ENCODE measurements at regions not wholly inside any gene's neighbourhood (a gene's known extent, or its start where the extent isn't known, plus 50 kb on each side); places are given as distances from the start of the nearest gene placed in this dataset.
"Not testable (repeated sequence)": the region's sequence is repeated elsewhere in the genome, so short reads cannot be mapped to it uniquely, and the experiment has no call there.

DNA sequence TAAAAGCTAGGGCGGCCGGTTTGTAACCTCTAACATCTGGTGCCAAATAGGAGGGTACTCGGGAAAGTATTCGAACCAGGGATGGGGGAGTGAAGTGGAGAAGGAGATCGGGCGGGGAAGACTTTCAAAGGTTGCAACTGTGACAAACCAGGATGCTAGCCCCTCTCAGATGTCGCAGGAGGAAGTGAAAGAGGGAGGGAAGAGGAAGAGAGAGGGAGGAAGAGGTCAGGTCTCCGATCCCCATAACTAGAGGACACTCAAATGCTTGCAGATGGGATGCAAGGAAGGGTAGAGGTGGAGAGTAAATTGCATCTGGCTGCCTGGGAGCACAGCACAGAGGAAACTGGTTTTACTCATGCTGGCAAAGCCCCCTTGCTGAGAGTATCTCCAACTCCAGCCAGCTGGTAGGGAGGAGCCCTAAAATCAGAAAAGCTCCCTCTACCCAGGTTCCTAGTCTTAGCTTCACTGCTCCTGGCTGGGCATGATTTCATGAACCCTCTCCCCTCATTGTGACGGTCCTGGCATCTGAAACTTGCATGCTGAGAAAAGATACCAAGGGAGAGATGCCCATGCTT lies 696.7 kb upstream of the TBX3 start:
- no peak for DNase-seq

DNA sequence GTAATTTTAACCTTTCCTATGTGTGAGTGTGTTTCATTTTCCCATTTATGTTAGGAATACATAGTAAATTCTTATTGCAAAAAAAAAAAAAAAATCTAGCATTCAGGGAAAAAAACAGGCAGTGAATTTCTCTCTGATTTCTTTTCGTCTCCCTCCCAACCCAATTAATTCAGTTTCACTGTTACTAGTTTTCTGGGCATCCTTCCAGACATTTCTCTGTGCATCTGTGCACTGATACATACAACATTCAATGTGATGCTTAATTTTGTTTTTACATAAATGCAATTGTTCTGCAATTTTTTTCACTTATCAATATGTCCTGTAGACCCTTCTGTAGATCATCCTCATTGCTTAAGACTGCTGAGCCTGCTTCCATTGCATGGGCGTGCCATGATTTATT lies 694.3 kb upstream of the TBX3 start:
- no peak for DNase-seq

DNA sequence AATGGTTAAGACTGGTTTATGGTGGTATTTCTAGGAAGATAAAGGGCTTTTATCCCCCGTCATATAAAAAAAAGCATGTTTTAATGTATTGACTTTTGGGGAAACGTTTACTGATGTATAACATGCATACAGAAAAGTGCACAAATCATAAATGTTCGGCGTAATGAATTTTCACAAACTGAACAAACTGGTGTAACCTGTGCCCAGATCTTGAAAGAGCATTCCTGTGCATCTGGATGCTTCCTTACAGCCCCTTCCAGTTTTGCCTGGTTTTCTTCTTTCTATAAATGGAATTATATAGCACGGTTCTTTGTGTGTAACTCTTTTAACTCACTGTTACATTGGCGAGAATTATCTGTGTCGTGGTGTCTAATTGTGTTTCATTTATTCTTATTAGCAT lies 693.8 kb upstream of the TBX3 start:
- DNase-seq, result no peak

DNA sequence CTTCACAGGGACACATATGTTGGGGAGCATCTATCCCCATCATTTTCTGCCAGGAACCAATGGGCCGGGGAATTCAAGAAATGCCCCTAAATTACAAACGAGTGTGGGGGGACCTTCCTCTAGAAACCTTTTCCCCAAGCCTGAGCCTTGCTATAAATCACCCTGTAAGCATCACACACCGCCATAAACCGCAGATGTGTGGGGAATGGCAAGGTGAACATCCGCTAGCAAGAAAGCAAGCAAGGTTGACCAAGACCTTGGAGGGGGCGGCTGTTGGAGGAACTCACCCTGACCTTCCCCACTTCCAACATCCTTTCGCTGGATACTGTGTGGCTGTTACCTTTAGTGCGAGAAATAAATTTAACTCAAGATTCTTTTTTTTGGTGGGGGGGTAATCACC lies 693.3 kb upstream of the TBX3 start:
- no peak for DNase-seq

DNA sequence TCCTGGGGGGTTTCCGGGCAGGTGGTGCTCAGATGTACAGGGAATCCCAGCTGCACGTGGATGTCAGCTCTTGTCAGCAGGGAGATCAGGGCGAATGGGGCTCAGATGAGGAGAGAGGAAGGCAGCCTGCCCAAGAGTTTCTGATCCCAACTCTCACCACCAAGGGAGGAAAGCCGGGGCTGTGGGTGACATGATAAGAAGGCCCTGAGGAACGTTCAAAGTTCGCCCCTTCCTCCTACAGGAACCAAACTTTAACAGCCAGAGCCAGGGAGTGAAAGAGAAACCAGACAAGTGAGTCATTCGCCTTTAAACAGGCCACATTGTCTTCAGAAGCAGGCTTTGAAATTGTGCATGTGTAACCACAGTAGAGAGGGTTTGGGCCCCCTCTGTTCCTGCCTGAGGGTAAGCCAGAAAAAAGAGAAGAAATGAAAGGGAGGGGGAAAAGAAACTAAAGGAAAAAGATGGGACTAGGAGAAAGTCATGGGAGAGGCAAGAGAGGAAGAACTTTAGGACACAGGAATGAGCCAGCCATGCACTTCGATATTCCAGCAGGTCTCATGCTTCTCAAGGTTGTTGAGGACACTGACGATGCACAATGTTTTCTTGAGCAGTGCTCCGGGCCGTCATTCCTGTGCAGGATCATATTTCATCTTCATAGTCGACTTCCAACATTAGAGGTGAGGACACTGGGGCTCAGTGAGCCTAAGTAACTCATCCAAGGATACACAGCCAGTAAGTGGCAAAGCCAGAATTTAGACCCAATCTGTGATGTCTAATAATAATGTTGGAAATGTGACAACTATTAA lies 691.4 kb upstream of the TBX3 start:
- DNase-seq, result no peak

DNA sequence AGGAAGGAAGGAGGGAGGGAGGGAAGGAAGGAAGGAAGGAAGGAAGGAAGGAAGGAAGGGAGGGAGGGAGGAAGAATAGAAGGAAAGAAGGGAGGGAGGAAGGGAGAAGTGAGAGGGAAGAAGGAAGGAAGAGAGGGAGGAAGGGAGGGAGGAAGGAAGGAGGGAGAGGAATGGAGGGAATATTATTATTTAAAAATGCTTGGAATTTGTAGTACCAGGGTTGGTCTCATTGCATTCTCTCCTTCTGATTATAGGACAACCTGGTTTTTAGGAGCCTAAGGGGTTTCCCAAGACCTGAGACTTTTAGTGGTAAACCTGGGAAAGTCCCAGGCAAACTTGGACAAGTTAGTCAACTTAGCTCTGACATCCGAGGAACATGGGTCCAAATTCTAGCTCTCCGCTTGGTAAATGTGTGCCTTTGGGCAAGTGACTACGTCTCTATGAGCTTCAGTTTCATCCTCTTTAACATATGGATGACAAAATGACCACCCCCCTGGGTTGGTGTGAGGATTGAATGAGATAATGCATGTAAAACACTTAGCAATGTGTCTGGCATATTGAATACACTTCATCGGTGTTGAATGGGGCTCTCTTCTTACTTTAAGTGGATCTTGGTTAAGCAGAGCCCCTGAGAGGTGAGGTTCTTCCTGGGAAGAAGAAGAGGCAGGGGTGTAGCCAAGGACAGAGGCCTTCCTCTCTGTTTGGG lies 690.7 kb upstream of the TBX3 start:
- no peak for DNase-seq

DNA sequence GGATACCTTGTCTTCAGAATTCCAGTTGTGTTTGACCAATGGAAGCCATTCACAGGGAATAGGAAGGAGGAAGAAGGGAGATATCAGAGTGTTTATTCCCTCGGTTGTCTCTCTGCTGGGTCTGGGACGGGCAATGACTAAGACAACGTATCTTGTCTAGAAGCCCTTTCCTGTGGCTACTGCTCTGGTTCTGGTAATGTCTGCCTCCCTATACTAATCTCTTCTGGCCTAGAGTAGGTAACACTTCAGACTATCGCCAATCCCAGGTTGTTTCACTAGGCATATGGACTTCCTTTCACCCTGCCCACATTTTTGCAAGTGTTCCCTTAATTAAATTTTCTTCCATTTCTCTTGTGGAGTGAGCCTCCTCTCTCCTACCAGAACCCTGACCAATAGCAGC lies 687.7 kb upstream of the TBX3 start:
- no peak for DNase-seq

DNA sequence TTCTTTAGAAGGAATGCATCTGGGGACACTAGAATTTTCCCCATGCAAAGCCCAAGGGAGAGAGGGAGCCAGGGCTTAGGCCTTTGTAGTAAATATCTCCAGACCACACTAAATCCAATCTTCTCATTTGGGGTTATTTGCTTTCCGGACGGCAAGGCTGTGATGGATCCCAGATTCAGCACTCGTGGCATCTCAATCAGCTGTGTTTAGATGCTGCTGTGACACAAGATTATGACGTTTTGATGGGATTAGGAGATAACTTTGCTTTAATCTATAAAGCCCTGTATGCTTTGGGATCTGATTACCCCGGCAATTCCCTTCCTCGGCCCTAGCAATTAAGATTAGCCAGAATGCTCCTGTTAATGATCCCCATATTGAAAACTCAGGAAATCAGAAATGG lies 686.7 kb upstream of the TBX3 start:
- DNase-seq, result no peak

DNA sequence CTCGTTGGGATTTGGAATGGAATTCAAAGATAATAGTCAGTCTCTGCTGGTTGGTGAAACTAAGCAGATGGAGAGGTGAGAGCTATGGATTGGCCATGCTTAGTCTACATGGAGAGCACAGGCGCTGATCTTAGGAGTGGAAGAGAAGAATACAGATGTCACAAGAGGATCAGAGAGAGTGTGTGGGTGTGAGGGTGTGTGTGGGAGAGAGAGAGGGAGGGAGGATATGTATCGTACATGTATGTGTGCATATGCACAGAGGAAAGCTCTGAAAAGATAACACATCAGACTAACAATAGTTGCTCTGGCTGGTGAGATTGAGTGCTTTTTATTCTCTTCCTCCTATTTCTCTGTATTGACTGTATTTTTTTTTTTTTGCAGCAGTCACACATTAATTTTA lies 686.2 kb upstream of the TBX3 start:
- DNase-seq, result no peak

DNA sequence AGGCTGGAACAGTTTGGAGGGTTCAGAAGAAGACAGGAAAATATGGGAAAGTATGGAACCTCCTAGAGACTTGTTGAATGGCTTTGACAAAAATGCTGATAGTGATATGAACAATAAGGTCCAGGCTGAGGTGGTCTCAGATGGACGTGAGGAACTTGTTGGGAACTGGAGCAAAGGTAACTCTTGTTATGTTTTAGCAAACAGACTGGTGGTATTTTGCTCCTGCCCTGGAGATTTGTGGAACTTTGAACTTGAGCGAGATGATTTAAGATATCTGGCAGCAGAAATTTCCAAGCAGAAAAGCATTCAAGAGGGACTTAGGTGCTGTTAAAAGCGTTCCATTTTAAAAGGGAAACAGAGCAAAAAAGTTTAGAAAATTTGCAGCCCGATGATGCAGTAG lies 682.3 kb upstream of the TBX3 start:
- DNase-seq, result not testable (repeated sequence)

DNA sequence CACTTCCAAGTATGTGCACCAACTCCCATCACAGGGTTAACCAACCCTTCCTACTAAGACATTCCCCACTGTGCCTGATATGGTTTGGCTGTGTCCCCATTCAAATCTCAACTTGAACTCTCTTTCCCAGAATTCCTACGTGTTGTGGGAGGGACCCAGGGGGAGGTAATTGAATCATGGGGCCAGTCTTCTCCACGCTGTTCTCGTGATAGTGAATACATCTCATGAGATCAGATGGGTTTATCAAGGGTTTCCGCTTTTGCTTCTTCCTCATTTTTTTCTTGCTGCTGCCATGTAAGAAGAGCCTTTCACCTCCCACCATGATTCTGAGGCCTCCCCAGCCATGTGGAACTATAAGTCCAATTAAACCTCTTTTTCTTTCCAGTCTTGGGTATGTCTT lies 681.8 kb upstream of the TBX3 start:
- DNase-seq, result not testable (repeated sequence)

DNA sequence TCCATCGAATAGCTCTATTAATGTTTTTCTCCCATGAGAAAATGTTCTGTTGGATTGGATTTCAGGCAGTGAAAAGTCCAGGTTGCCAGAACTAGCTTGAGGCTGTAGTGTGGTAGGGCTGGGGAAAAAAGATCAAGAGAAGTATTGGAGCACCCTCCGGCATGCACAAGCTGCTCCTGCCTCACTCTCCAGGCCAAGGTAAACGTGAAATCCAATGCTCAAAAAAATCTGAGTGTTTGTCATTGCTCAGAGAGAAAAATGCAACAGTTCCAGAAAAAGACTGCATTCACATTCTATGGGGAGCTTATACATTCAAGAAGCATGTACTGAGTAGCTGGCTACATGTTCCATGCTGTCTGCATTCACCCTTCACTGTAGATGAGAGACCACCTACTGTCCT lies 680.9 kb upstream of the TBX3 start:
- no peak for DNase-seq

DNA sequence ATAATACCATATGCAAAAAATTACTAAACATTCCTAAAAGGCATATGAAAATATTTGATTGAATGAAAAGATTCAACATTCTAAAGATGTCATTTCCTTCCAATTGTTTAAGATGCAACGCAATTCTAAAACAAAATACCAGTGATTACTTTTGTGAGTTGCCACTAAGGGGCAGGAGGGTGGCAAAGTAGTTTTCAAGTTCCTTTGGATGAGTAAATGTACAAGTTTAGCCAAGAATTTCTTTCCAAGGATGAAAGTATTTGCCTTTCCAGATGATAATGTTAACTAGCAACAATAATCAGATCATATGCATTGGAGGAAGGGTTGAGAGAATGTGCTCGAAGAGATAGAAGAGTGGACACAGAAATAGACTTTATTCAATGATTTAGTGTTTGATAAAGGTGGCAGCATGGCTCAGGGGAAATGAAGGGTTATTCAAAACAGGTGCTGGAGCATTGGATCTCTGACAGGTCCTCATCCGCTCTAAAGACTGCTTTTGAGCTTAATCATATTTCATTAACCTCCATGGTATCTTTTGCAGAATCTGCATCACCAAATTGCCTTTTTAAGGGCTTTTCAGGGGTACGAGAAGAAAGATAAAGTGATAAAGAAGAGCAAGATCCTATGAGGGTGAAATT lies 678.5 kb upstream of the TBX3 start:
- no peak for DNase-seq

DNA sequence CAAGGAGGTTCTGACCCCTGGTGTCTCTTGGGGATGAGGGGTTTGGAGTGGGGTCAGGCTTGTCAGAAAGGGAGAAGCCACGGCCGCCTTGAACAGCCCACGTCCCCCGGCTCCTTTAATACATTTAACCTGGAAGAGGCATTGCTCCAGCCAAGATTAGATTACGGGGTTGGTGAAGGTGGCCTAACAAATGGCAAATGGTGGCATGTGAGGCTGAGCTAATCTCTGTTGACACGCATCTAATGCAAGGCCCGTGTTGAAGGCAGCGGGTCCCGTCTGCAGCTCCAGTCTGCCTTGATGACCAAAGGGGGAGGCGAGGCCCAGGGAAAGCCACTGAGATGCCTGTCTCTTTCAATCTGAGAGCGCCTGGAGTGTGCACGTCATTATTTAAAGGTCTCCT lies 673.7 kb upstream of the TBX3 start:
- no peak for DNase-seq

DNA sequence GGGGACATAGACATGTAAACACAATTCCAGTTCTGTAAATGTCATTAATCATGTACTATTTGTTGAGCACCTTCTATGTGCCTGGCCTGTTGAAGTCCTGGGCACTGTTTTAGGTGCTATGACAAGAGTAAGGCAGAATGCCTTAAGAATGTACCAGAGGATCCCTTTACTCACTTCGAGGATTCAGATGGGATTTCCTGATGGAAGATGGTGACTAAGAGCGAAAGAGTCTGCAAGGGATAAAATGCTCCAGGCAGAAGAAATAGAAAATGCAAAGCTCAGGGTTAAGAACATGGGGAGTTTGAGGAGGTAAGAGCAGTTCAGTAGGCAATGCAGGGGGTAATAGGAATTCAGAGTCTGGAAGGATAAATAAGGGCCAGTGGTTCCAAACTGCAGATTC lies 671.3 kb upstream of the TBX3 start:
- no peak for DNase-seq

DNA sequence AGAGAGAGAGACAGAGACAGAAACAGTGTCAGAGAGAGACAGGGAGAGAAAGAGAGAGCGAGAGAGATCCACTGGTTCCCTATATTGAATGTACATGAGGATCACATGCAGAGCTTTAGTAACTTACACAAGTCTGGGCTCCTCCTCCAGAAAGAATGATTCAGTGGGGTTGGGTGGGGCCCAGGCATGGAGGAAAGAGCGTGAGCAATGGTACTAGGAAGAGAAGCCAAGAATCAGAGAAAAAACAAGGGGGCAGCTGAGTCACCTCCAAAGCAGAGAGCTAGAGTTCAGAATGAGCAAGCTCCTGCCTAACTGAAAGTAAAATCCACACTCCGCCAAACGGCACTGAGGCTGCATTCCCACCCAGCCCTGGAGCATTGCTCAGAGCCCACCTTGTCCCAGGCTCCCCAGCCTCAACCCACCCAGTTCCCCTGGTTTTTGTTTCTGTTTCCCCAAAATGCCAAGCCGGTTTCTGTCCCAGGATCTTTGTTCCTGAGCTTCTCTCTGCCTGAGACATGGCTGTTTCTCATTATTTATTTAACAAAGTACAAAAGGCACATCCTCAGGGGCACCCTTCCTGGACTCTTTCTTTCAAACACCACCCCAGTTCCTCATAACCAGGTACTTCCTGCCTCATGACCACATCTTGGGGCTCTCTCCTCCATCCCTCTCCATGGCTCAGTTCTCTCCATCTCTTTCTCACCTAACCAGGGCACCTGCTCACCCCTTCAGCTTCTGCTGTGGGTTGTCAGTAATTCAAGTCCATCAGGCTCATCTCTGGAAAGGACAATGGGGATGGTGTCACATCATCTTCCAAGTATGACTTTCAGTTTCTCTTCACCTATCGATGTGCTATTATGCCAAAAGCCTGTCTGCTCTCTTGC lies 670.3 kb upstream of the TBX3 start:
- DNase-seq, result no peak

DNA sequence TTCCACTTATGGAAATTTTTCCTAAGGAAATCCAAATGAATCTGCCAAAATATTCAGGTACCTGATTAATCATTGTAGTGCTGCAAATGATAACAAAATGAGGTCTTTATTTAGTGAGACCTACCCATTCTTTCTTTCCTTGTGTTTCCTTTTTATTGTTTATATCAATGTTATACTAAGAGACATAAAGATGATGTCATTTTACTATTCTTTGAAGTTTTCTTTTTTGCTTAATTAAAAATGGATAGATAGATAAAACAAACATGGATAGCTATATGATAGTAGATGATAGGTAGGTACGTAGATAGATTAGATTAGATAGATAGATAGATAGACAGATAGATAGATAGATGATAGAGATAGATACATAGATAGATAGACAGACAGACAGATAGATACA lies 669.5 kb upstream of the TBX3 start:
- no peak for DNase-seq

DNA sequence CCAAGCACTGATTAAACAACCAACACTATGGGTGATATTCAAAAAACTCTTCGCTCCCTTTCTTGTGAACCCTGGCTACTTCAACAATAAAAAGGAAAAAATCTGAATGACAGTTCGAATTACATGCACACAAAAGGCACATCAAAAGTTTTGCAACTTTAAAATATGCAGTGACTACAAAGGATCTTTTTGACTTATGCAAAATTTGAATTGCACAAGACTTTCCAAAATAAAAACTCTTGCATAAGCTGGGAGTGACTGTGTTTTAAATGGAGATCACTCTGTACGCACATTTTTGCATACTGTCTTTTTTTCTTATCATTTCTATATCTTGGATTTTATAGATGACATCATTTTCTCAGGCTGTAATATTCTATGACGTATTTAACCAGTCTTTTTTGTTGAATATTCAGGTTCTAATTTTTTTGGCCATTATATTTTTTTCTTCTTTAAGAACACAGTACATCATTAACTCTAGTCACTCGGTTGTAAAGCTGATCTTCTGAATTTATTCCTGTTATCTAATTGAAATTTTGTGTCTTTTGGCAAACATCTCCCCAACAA lies 667.6 kb upstream of the TBX3 start:
- DNase-seq, result no peak

DNA sequence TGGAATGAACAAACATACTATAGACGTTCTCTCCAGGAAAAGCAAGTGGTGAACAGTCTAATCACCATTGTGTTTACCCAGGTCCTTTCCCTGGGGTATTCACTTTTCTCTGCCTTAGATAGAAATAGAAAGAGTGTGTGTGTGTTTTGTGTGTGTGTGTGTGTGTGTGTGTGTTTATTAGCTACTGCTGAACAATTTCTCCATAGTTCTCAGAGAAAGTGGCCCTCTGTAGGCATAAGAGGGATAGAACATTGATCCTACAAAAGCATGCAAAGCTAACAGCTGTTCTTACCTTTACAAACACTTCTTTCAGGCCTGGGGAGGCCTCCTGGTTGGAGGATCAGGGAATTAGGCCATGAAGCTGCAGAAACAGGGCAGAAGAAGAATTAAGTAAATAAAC lies 665.7 kb upstream of the TBX3 start:
- DNase-seq, result no peak

DNA sequence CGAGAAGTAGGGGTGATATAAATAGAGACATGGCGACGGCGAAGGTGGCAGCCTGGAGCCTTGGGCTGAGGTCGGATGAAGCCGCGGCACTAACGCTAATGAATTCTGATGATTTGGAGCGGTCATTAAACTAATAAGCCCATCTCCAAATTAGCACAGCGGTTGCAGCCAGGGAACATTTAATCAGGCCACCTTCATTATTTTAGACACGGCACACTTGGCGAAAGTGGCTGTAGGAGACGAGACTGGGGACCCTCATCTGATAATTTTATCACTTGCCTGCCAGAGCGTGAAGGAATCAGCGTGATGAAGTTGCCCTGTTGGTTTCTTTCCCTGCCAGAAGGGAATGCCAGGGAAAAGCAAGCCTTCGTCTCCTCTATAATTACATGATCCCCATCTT lies 664.3 kb upstream of the TBX3 start:
- DNase-seq, result no peak

DNA sequence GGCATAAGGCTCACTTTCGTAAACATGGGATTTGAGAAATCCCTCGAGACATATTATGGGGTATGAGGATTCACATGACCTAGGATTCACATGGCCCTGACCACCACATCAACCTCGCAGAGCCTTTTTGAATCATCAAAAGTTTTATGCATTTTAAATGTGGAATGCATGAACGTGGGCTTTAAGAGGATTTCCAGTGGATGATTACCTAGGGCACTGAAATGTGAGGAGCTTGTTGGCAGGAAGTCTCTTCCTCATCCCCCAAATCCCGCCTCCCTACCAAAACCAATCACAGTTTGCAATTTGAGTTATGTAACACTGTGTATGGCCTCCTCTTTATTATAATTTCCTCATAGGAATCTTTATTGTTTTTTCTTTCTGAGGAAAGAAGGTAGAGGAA lies 659.6 kb upstream of the TBX3 start:
- DNase-seq, result no peak

DNA sequence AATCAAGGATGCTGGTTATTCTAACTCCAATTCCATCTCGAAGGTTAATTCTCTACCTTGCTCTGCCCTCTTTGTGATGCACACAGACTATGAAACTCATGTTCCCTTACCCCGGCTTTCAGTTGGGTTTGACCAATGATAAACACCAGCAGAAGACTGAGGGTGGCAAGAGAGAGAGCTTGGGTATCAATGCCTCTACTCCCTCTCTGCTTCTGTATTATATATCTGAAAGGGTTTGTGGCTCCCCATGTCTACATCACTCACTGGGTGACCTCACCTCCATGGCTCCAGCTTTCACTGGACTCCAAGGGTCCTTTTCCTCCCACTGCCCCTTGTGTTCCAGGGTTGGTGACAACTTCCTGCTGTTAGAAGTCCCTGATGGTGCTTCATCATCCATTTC lies 659.0 kb upstream of the TBX3 start:
- DNase-seq, result no peak

DNA sequence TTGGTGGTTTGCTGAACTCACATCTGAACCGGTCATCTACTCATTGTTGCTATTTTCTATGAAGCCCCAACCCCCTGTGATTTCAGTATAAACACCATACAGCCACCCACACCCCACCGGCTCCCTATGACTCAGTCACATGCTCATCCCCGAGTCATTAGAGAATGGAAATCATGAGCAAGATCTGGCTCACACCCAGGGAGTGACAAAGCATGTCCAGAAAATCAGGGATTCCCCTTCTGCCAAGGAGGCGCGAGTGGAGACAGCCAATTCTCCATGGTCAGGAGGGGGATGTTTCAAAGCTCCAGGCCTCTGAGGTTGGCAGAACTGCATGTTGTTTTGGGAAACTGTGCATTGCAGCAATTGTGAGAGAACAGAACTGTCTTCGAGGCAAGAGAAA lies 657.5 kb upstream of the TBX3 start:
- no peak for DNase-seq

Data from CD4-positive, alpha-beta T cell treated with Interferon gamma for 1 hour (primary cell).